Stromal cell of bone marrow (primary cell): ENCODE measurements at regions not wholly inside any gene's neighbourhood (a gene's known extent, or its start where the extent isn't known, plus 50 kb on each side); places are given as distances from the start of the nearest gene placed in this dataset.

Experiments
- DNase-seq: peaks from one replicate; pipeline ENCODE4 v3.0.0-alpha.2; 2012; ENCODE audit warnings: low read depth

GRCh38 chr15:37789397-37789786 is 145.0 kb upstream of the TMCO5A start:
- no peak for DNase-seq

DNA sequence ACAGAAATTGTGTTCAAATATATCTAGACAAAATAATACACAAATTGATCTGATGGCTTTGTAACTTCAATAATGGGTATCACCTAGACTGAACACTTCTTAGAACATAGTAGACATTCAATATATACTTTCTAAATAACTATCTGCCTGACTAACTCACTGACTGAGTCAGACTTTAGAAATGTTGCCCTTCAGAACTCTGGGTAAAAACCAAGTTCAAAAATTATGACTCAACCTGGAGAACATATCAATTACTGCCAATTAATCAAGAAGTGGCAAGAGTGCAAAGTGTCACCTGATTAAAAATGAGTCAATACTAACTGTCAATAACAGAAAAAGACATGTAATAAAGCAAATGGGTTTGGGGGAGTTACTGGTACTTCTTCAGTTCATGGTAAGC is 144.6 kb upstream of the TMCO5A start:
- DNase-seq, result peak; percentile 69

DNA sequence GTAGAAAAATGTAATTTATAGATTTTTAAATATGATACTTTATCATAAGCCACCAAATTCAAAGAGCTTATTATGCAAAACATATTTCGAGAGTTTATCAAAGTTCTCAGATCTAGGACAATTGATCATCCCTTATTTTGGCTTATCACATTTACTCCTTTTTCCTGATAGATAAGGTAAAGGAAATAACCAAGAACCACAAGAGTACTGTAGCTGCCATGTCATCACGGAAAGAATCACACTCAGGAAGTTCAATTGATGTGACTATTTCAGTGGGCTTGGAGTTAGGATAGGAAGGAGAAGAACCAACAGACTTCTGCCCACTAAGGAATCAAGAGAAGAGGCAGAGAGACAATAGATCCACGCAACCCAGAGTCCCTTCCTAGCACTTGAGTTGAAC is 142.7 kb upstream of the TMCO5A start:
- DNase-seq, result no peak

- no peak for DNase-seq
Observed at GRCh38 chr15:37792351-37792750, 142.1 kb upstream of the TMCO5A start.

DNA sequence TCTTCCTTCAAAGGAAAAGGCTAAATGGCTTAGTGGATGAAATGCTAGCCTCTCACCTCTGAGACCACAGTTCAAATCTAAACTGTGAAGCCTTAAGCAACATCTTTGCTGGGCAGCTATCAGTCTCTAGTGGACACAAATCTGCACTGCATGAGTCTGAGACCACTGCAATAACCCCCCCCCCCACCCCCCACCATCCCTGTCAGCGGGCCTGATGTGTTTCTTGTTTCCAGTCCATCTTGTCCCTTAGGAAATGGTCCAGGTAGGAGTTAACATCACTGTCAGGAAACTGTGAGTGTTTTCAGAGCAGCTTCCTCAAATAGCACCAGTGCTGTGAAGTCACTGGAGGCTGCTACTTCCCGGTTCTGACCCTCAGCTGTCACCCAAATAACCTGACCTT is 140.6 kb upstream of the TMCO5A start:
- no peak for DNase-seq

GRCh38 chr15:37794947-37795346 is 139.5 kb upstream of the TMCO5A start:
- no peak for DNase-seq

GRCh38 chr15:37801529-37801928 is 132.9 kb upstream of the TMCO5A start:
- DNase-seq, result no peak

DNA sequence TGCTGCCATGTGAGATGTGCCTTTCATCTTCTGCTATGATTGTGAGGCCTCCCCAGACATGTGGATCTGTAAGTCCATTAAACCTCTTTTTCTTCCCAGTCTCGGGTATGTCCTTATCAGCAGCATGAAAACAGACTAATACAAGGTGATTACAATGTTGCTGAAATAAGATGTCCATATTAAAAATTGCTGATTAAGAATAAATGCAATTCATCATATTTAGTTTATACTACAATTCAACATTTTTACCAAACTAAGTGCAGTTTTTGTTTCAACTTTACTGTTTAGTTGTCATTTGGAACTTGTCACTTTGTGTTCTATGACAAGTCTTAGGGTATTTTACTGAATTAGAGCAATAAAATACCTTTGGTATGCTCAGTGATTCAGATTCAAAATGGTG is 127.6 kb upstream of the TMCO5A start:
- no peak for DNase-seq

DNA sequence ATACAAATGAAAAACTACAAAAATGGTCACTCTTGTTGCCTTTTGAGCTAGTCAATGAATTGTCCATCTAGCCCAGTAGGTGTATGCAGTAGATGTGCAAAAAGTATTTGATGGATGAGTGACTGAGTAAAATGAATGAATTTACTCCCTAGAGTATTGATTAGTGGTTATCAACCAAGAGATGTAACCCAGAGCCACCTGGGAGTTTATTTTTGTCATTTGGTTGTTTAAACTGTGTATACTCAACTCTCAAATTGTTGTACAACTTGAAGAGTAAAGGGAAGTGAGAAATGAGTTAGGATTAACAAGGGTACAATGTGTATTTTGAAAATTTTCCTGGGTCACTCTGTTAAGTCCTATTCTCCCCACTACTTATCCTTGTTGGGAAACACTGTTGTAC is 124.1 kb upstream of the TMCO5A start:
- DNase-seq, result no peak

- DNase-seq, result no peak
Observed at GRCh38 chr15:37813306-37813705, 121.1 kb upstream of the TMCO5A start.

- DNase-seq, result no peak
Observed at GRCh38 chr15:37814847-37815515, 119.5 kb upstream of the TMCO5A start.

- DNase-seq, result no peak
Observed at GRCh38 chr15:37818152-37818677, 116.2 kb upstream of the TMCO5A start.

GRCh38 chr15:37819191-37819590 is 115.2 kb upstream of the TMCO5A start:
- no peak for DNase-seq

DNA sequence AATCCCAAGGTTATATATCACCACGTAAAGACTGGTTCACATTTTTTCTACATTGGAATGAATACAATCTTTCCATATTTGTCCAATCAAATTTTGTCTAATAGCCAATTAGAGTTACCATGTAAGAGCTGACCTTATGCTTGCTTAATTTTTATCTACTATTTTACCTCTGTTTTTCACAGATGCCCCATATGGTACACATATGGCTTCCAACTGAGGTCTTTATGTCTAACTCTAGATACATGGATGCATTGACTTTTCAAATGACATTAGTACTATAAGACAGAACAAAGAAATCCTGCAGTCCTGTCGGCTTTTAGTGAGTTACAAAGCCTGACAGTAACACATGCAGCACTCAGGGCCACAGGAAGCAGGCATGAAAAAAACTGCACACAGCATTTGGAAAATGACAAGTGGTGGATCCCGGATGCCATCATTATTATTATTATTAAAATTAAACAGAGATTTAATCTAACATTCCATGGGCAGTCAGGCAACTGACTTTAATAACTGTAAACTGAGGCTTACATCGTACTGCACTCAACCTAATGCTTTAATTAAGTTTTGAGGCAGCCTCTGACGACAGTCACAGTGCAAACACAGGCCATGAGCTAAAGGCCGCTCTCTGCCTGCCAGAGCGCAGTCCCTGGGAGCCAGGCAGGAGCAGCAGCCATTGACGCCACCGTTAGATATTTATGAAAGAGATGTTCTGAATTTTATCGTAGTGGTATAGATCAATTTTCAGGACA is 113.9 kb upstream of the TMCO5A start:
- no peak for DNase-seq

GRCh38 chr15:37823601-37824275 is 110.7 kb upstream of the TMCO5A start:
- DNase-seq, result no peak

DNA sequence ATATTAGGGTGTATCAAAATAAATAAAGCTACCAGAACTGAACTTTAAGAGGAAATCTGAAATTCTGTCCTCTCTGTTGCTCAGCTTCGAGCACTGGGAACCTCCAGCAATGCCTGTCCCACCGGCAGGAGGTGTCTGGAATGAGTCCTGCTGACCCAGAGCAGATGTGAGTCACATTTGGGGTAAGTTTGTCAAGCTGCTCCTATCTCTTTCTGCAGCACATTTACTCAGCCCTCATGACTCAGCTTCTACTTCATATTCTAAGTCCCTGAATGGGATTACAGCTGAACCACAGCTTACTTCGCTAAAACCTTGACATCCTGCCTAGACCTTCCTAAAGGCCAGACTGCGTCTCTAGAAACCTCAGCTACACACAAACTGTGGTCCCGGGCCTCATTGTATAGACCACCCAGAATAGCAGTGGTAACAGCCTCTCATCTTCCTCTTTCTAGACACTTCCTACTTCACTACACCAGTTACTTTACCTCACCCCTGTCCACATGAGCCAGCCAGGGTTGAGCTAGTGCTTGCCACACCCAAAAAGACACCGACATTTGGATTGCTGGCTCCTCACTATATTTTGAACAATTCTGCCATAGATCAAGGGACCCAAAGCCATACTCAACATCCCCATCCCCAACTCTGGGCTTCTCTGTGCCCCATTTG is 109.6 kb upstream of the TMCO5A start:
- DNase-seq, result peak; percentile 86

DNA sequence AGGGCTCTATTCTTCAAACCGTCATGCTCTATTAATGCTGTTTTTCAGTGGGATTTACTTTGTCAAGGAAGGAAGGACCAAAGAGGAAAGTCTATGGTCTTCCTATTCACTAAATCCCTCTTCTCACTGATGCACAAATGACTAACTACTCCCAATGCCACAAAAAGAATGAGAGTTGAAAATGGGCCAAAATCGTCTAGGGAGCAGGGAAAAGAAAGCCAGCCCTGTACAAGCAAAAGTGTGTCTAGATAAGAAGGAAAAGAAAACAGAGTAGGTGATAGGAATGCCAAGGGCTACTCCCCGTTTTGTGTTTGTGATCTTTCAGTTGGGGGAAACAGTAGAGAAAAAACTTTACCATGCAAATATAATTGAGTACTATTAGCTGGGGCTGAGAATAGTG is 97.2 kb upstream of the TMCO5A start:
- DNase-seq, result peak; percentile 28

- no peak for DNase-seq
Observed at GRCh38 chr15:37847776-37848175, 86.7 kb upstream of the TMCO5A start.

DNA sequence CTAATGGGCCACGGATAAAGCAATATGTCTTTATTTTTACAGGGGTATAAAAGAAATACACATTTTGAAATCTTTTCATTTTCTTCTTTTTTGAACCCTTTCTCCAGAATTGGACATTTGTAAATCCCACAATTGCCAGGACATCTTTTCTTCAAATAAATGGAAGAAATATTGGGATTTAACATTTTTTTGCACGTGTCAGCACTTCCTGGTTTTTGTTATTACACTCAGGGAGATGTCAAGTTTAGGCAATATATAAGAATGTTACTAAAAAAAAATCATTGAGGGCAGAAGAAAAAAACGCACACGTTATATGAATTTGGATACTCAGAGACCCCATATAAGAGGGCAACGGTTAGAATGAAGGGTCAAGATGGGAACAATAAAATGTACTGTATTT is 78.3 kb upstream of the TMCO5A start:
- DNase-seq, result no peak

- DNase-seq, result no peak
Observed at GRCh38 chr15:37860896-37861295, 73.5 kb upstream of the TMCO5A start.

GRCh38 chr15:37865687-37866086 is 68.8 kb upstream of the TMCO5A start:
- DNase-seq, result no peak

DNA sequence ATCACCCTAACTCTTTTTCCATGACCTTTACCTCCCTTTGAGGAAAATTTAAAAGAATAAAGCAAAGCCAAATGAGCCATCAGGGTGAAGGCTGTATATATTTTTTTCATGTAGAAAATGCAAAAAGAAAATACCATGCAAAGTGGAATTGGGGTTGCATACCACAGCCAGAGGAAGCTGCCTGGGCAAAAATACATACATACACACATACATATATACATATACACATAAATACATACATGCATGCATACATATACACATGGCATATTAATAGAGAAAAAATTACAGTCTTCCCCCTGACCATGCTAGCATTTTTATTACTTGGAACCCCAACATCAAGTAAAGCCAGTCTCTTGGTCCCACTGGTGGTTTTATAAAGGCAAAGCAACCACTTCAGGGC is 63.7 kb upstream of the TMCO5A start:
- no peak for DNase-seq

DNA sequence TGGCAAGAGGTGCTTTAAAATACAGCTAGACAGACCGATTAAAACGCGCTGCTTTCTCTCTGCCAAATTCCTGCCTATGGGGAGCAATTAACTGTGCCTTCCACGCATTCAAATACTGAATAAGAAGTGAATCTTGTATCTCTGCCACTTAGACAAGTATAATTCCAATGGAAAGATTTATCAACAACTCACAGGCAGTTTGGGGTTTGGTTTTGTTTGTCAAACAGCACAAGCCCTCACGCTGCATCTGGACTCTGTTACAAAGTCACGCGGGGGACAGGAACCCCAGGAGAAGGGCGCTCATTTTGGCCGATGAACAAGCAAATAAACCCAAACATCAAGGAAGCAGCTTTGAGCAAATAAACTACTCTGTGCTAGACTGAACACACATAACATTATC is 61.8 kb upstream of the TMCO5A start:
- no peak for DNase-seq
